NOMO-1 (cell line): ENCODE measurements at regions not wholly inside any gene's neighbourhood (a gene's known extent, or its start where the extent isn't known, plus 50 kb on each side); places are given as distances from the start of the nearest gene placed in this dataset.

Experiments
- DNase-seq, 2 experiments: peaks; one replicate each; lab custom pipeline; 2025; ENCODE audit not compliant: unreplicated experiment in 2 of 2; lab: John Stamatoyannopoulos, UW

GRCh38 chr13:76751278-76751677, 134.9 kb downstream of the KCTD12 start:
- DNase-seq: no peak

- DNase-seq: peak; percentile 18 to 70
These were observed 136.1 kb downstream of the KCTD12 start for GRCh38 chr13:76750126-76750525.

GRCh38 chr13:76745261-76746200, 140.7 kb downstream of the KCTD12 start:
- DNase-seq: peak; percentile 83 to 91

GRCh38 chr13:76741624-76742023, 144.6 kb downstream of the KCTD12 start:
- no peak for DNase-seq

- no peak for DNase-seq
These were observed 145.2 kb downstream of the KCTD12 start for GRCh38 chr13:76741046-76741445.

GRCh38 chr13:76738616-76739015, 147.6 kb downstream of the KCTD12 start:
- no peak for DNase-seq

GRCh38 chr13:76737526-76737925, 148.7 kb downstream of the KCTD12 start:
- no peak for DNase-seq

- DNase-seq: no peak
These were observed 150.6 kb downstream of the KCTD12 start for GRCh38 chr13:76735641-76736040.

GRCh38 chr13:76733671-76734070, 152.5 kb downstream of the KCTD12 start:
- DNase-seq: no peak

- no peak for DNase-seq
These were observed 153.8 kb downstream of the KCTD12 start for GRCh38 chr13:76732367-76732766.

GRCh38 chr13:76730220-76730619, 156.0 kb downstream of the KCTD12 start:
- DNase-seq: no peak

GRCh38 chr13:76729691-76730090, 156.5 kb downstream of the KCTD12 start:
- no peak for DNase-seq

GRCh38 chr13:76725896-76726295, 160.3 kb downstream of the KCTD12 start:
- no peak for DNase-seq

- DNase-seq: no peak
These were observed 161.0 kb downstream of the KCTD12 start for GRCh38 chr13:76725211-76725610.

GRCh38 chr13:76724421-76724820, 161.8 kb downstream of the KCTD12 start:
- DNase-seq: no peak

- peak; percentile 48 to 58 for DNase-seq
These were observed 162.5 kb downstream of the KCTD12 start for GRCh38 chr13:76723551-76724232.

GRCh38 chr13:76722782-76723181, 163.4 kb downstream of the KCTD12 start:
- DNase-seq: no peak

- DNase-seq: no peak
These were observed 165.4 kb downstream of the KCTD12 start for GRCh38 chr13:76720821-76721220.

GRCh38 chr13:76720416-76720815, 165.8 kb downstream of the KCTD12 start:
- no peak for DNase-seq

GRCh38 chr13:76719955-76720354, 166.2 kb downstream of the KCTD12 start:
- DNase-seq: no peak

GRCh38 chr13:76717092-76717491, 169.1 kb downstream of the KCTD12 start:
- no peak for DNase-seq

- DNase-seq: no peak
These were observed 170.6 kb downstream of the KCTD12 start for GRCh38 chr13:76715621-76716020.
